ENCODE measurements at regions not wholly inside any gene's neighbourhood (a gene's known extent, or its start where the extent isn't known, plus 50 kb on each side); places are given as distances from the start of the nearest gene placed in this dataset.

DNA sequence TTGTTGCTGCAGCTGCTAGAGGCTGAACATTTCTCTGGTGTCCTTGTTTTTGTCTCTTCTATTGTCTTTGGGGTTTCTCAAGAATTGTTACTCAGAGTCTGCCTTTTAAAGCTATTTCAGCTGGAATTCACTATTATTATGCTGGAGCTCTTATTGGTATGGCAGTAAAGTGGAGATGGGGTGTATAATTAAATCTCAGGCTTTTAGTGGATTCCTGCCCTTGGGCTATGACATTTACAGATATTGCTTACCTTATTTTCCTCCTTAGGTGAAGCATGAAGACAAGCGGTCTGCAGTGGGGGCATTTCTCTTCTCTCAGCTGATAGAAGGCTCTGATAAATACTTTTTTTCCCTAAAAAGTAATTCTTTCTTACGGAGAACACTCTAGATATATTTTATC, 1656.6 kb upstream of the IGFBP7 start:
- no peaks in the 10 kb centered on the region for H3K27me3 ChIP-seq (ENCODE audit: low read depth, low read length)
- no peaks in the 10 kb centered on the region for H3K4me1 ChIP-seq (ENCODE audit: control insufficient read depth in 1 of 2, insufficient read depth in 2 of 2, low read length in 2 of 2)
- no peaks in the 10 kb centered on the region for H3K36me3 ChIP-seq (ENCODE audit: control insufficient read depth in 1 of 2, insufficient read depth in 2 of 2, low read length in 2 of 2)
- H3K9me3 ChIP-seq (ENCODE audit: control insufficient read depth in 1 of 2, low read length in 2 of 2), result peaks cover 0 to 3% of the 10 kb centered on the region in 2 donors
- H3K27ac ChIP-seq (ENCODE audit: low read length), result no peak overlapping the region
- H3K4me3 ChIP-seq (ENCODE audit: low read depth in 1 of 2, low read length in 2 of 2), result no peak overlapping the region

DNA sequence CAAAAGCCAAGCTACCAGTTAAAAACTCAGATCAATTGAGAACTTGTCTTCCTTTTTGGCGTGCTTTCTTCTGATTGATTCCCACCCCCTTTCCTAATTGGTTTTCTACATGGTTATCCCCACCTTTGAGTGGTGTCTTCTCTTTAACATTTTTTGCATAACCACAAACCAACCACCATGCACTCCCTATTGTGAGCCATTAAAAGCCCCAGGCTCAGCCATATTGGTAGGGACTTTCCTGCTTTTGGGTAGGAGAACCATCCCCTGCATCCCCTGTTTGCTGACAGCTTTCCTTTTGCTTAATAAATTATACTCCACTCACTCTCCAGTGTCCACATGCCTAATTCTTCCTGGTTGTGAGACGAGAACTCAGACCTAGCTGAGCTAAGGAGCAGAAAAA, 1651.4 kb upstream of the IGFBP7 start:
- H3K27ac ChIP-seq (ENCODE audit: low read length), result no peak overlapping the region
- no peaks in the 10 kb centered on the region for H3K4me1 ChIP-seq (ENCODE audit: control insufficient read depth in 1 of 2, insufficient read depth in 2 of 2, low read length in 2 of 2)
- H3K36me3 ChIP-seq (ENCODE audit: control insufficient read depth in 1 of 2, insufficient read depth in 2 of 2, low read length in 2 of 2), result no peaks in the 10 kb centered on the region
- H3K9me3 ChIP-seq (ENCODE audit: control insufficient read depth in 1 of 2, low read length in 2 of 2), result no peaks in the 10 kb centered on the region
- no peaks in the 10 kb centered on the region for H3K27me3 ChIP-seq (ENCODE audit: low read depth, low read length)
- no peak overlapping the region for H3K4me3 ChIP-seq (ENCODE audit: low read depth in 1 of 2, low read length in 2 of 2)

DNA sequence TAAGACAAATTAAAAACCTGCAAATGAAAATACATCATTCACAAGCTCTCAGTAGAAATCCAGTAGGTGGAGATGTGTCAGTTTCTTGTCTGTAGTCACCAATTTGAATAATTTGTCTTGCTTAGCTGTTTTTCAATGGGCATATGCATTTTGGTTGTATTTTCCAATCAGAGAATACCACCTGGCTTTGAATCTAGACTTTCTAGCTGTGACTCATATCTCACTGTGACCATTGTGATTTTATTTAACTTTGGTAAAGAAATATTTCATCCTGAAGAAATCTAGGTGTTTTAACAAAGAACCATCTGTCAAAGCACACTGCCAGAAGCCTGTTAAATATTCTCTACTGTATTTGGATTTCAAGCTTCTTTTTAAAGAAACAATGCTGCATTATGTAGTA, 1650.6 kb upstream of the IGFBP7 start:
- H3K4me3 ChIP-seq (ENCODE audit: low read depth in 1 of 2, low read length in 2 of 2), result no peak overlapping the region
- no peaks in the 10 kb centered on the region for H3K9me3 ChIP-seq (ENCODE audit: control insufficient read depth in 1 of 2, low read length in 2 of 2)
- no peaks in the 10 kb centered on the region for H3K36me3 ChIP-seq (ENCODE audit: control insufficient read depth in 1 of 2, insufficient read depth in 2 of 2, low read length in 2 of 2)
- H3K27ac ChIP-seq (ENCODE audit: low read length), result no peak overlapping the region
- no peaks in the 10 kb centered on the region for H3K27me3 ChIP-seq (ENCODE audit: low read depth, low read length)
- no peaks in the 10 kb centered on the region for H3K4me1 ChIP-seq (ENCODE audit: control insufficient read depth in 1 of 2, insufficient read depth in 2 of 2, low read length in 2 of 2)

DNA sequence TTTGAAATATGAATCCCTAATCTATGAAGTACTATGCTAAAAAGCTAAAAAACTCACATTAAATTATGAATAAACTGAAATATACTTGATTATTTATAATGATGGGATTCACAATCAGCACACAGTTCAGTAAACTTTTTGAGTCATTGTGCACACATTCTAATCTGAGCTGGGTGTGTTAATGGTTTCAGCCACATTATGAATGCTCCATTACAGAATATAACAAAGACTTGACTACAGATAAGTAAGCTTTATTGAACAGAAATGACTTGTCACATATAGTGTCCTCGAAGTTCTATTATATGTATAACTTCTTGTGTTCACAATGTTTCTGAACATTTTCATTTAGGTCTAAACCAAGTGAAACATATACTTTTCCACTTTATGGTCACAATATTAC, 1649.9 kb upstream of the IGFBP7 start:
- H3K36me3 ChIP-seq (ENCODE audit: control insufficient read depth in 1 of 2, insufficient read depth in 2 of 2, low read length in 2 of 2), result no peaks in the 10 kb centered on the region
- no peak overlapping the region for H3K4me3 ChIP-seq (ENCODE audit: low read depth in 1 of 2, low read length in 2 of 2)
- no peaks in the 10 kb centered on the region for H3K4me1 ChIP-seq (ENCODE audit: control insufficient read depth in 1 of 2, insufficient read depth in 2 of 2, low read length in 2 of 2)
- no peaks in the 10 kb centered on the region for H3K27me3 ChIP-seq (ENCODE audit: low read depth, low read length)
- H3K27ac ChIP-seq (ENCODE audit: low read length), result no peak overlapping the region
- H3K9me3 ChIP-seq (ENCODE audit: control insufficient read depth in 1 of 2, low read length in 2 of 2), result no peaks in the 10 kb centered on the region

DNA sequence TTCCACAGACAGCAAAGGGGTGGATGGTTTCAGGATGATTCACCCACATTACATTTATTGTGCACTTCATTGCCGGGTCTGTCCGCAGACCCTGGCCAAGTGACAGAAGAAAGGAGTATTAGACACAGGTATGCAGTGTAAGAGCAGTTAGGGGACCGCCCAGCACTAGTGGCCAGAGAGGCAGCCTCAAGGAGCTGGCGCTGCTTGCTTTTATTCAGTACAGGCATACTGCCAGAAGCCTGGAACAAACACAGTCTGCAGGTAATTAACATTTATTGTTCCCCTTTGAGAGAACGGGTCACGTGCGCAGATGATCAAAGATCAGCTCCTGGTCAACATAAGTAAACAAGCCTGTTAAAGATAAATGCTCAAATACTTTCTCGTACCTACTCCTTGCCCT, 1639.0 kb upstream of the IGFBP7 start:
- Histone ChIP-seq H3K4me1 (ENCODE audit: control insufficient read depth in 1 of 2, insufficient read depth in 2 of 2, low read length in 2 of 2) (no peaks in the 10 kb centered on the region), H3K4me3 (ENCODE audit: low read depth in 1 of 2, low read length in 2 of 2) (no peak overlapping the region), H3K36me3 (ENCODE audit: control insufficient read depth in 1 of 2, insufficient read depth in 2 of 2, low read length in 2 of 2) (no peaks in the 10 kb centered on the region), H3K27me3 (ENCODE audit: low read depth, low read length) (no peaks in the 10 kb centered on the region), H3K27ac (ENCODE audit: low read length) (no peak overlapping the region), H3K9me3 (ENCODE audit: control insufficient read depth in 1 of 2, low read length in 2 of 2) (no peaks in the 10 kb centered on the region)

DNA sequence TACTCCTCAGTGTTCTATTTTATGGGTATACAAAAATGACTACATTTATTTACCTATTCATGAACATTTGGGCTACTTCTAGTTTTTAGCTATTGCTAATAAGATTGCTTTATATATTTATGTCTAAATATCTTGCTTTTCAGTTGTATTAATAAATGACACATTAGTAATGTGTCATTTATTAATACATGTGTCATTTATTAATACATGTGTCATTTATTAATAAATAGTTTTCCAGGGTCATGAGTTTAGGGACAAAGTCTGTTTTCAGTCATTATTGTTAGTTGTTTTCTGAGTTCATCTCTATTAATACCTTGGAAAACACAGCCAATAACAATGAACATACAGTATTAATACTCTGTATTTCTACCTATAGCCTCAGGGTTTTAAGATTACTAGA, 1630.7 kb upstream of the IGFBP7 start:
- H3K4me3 ChIP-seq (ENCODE audit: low read depth in 1 of 2, low read length in 2 of 2), result no peak overlapping the region
- no peaks in the 10 kb centered on the region for H3K27me3 ChIP-seq (ENCODE audit: low read depth, low read length)
- H3K27ac ChIP-seq (ENCODE audit: low read length), result no peak overlapping the region
- H3K4me1 ChIP-seq (ENCODE audit: control insufficient read depth in 1 of 2, insufficient read depth in 2 of 2, low read length in 2 of 2), result no peaks in the 10 kb centered on the region
- no peaks in the 10 kb centered on the region for H3K36me3 ChIP-seq (ENCODE audit: control insufficient read depth in 1 of 2, insufficient read depth in 2 of 2, low read length in 2 of 2)
- no peaks in the 10 kb centered on the region for H3K9me3 ChIP-seq (ENCODE audit: control insufficient read depth in 1 of 2, low read length in 2 of 2)

DNA sequence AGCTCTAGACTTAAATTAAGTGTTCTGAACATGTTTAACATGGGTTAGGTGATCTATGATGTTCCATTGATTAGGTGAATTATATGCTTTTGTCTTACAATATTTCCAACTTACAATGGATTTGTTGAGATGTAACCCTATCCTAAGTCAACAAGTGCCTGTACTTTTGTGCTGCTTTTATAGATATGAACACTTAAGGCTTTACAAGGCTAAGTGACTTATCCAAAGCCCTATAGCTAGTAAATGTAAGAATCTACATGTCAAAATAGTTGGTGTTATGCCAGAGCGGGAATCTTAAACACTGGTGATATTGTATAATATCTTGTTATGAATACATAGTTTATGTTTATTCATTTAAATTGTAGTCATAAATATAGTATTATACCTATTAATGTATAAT, 1629.1 kb upstream of the IGFBP7 start:
- H3K27ac ChIP-seq (ENCODE audit: low read length), result no peak overlapping the region
- no peaks in the 10 kb centered on the region for H3K36me3 ChIP-seq (ENCODE audit: control insufficient read depth in 1 of 2, insufficient read depth in 2 of 2, low read length in 2 of 2)
- H3K9me3 ChIP-seq (ENCODE audit: control insufficient read depth in 1 of 2, low read length in 2 of 2), result no peaks in the 10 kb centered on the region
- no peaks in the 10 kb centered on the region for H3K27me3 ChIP-seq (ENCODE audit: low read depth, low read length)
- H3K4me1 ChIP-seq (ENCODE audit: control insufficient read depth in 1 of 2, insufficient read depth in 2 of 2, low read length in 2 of 2), result no peaks in the 10 kb centered on the region
- H3K4me3 ChIP-seq (ENCODE audit: low read depth in 1 of 2, low read length in 2 of 2), result no peak overlapping the region

DNA sequence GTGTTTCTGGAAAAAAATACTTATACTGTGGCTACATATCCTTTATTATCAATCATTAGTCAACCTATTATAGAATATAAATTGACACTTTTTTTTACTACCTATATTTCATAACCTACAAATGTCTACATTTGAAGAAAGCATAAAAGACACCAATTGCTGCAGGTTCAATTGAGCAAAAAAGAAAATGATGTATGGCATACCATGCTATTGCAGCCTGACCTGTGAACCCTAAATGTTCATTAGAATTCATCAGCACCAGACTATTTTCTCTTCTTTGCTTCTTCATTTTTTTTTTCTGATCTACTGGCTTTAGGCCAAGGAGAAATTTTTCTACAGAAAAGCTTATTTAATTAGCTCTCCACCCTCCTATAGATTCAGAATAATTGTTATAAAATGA, 1628.2 kb upstream of the IGFBP7 start:
- H3K4me1 ChIP-seq (ENCODE audit: control insufficient read depth in 1 of 2, insufficient read depth in 2 of 2, low read length in 2 of 2), result no peaks in the 10 kb centered on the region
- no peak overlapping the region for H3K27ac ChIP-seq (ENCODE audit: low read length)
- H3K27me3 ChIP-seq (ENCODE audit: low read depth, low read length), result no peaks in the 10 kb centered on the region
- no peaks in the 10 kb centered on the region for H3K36me3 ChIP-seq (ENCODE audit: control insufficient read depth in 1 of 2, insufficient read depth in 2 of 2, low read length in 2 of 2)
- no peak overlapping the region for H3K4me3 ChIP-seq (ENCODE audit: low read depth in 1 of 2, low read length in 2 of 2)
- no peaks in the 10 kb centered on the region for H3K9me3 ChIP-seq (ENCODE audit: control insufficient read depth in 1 of 2, low read length in 2 of 2)

DNA sequence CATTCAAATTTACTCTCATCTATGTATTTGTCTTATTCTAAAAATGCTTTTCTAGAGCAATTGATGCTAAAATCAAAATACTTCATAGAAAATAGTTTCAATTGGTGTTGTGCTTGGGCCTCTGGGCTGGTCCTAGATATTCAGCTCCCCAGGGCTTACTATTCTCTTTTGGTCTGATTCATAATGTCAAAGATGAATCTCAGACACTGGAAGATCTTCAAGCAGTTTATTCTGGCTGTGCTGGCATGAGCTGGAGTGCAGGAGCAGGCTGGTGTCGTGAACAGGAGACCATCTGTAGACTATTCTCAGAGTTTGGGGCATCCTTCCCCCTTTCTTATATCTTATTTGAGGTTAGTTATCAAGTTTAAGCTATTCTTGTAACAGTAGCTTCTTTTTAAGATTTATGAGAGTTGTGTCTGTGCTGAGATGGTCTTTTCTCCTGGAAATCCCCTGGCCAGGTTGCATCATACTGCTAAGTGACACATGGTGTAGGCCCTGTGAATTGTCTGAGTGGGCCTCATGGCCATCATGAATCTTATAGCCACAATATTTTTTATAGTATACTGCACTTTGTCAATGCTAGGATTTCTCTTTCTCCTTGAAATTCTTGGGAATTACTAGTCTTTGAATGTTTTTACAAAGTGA, 1624.0 kb upstream of the IGFBP7 start:
- Histone ChIP-seq H3K4me1 (ENCODE audit: control insufficient read depth in 1 of 2, insufficient read depth in 2 of 2, low read length in 2 of 2) (no peaks in the 10 kb centered on the region), H3K9me3 (ENCODE audit: control insufficient read depth in 1 of 2, low read length in 2 of 2) (no peaks in the 10 kb centered on the region), H3K27me3 (ENCODE audit: low read depth, low read length) (no peaks in the 10 kb centered on the region), H3K4me3 (ENCODE audit: low read depth in 1 of 2, low read length in 2 of 2) (no peak overlapping the region), H3K27ac (ENCODE audit: low read length) (no peak overlapping the region), H3K36me3 (ENCODE audit: control insufficient read depth in 1 of 2, insufficient read depth in 2 of 2, low read length in 2 of 2) (no peaks in the 10 kb centered on the region)

DNA sequence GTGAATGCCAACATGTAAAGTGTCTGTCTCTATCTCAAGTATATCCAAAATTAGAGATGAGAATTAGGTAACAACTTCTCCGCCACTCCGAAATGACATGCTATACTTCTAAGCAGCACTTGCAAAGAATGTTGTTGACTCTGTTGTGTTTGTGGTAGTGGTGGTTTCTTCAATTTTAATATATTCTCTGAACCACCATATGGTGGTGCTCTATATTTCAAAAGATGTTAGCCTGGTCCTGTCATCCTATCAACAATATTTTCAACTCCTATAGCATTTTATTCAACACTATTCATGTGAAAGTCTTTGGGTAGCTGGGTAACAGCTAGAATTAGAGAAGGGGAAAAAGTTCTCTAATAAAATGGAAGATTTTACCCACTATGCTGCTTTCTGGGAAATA, 1622.8 kb upstream of the IGFBP7 start:
- no peaks in the 10 kb centered on the region for H3K4me1 ChIP-seq (ENCODE audit: control insufficient read depth in 1 of 2, insufficient read depth in 2 of 2, low read length in 2 of 2)
- no peak overlapping the region for H3K27ac ChIP-seq (ENCODE audit: low read length)
- H3K9me3 ChIP-seq (ENCODE audit: control insufficient read depth in 1 of 2, low read length in 2 of 2), result no peaks in the 10 kb centered on the region
- H3K27me3 ChIP-seq (ENCODE audit: low read depth, low read length), result no peaks in the 10 kb centered on the region
- H3K36me3 ChIP-seq (ENCODE audit: control insufficient read depth in 1 of 2, insufficient read depth in 2 of 2, low read length in 2 of 2), result no peaks in the 10 kb centered on the region
- H3K4me3 ChIP-seq (ENCODE audit: low read depth in 1 of 2, low read length in 2 of 2), result no peak overlapping the region

DNA sequence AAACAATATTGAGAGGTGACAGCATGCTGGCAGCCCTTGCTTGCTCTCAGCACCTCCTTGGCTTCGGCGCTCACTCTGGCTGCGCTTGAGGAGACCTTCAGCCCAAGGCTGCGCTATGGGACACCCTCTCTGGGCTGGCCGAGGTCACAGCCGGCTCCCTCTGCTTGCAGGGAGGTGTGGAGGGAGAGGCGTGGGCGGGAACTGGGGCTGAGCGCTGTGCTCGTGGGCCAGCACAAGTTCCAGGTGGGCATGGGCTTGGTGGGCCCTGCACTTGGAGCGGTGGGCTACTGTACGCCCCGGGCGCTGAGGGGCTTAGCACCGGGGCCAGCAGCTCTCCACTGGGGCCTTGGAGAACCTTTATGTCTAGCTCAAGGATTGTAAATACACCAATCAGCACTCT, 1613.8 kb upstream of the IGFBP7 start:
- Histone ChIP-seq H3K4me3 (ENCODE audit: low read depth in 1 of 2, low read length in 2 of 2) (no peak overlapping the region), H3K36me3 (ENCODE audit: control insufficient read depth in 1 of 2, insufficient read depth in 2 of 2, low read length in 2 of 2) (no peaks in the 10 kb centered on the region), H3K4me1 (ENCODE audit: control insufficient read depth in 1 of 2, insufficient read depth in 2 of 2, low read length in 2 of 2) (no peaks in the 10 kb centered on the region), H3K27me3 (ENCODE audit: low read depth, low read length) (no peaks in the 10 kb centered on the region), H3K27ac (ENCODE audit: low read length) (no peak overlapping the region), H3K9me3 (ENCODE audit: control insufficient read depth in 1 of 2, low read length in 2 of 2) (no peaks in the 10 kb centered on the region)

DNA sequence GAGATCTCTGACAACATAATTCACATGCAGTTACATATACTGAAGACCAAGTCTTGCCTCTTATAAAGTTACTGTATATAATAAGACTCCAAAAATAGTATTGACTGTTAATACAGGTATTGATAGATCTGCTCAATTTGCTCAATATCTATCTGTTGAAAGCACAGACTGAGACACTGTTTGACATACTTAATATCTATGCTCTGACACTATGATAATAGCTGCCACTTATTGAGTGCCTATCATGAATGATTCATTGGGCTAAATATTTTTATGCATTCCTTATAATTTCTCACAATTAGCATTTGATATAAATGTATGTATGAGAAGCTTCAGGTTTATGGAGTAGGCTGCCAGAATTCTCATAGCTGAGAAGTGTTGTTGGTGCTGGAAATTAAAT, 1600.9 kb upstream of the IGFBP7 start:
- Histone ChIP-seq H3K4me3 (ENCODE audit: low read depth in 1 of 2, low read length in 2 of 2) (no peak overlapping the region), H3K9me3 (ENCODE audit: control insufficient read depth in 1 of 2, low read length in 2 of 2) (peaks cover 0 to 4% of the 10 kb centered on the region in 2 donors), H3K27ac (ENCODE audit: low read length) (no peak overlapping the region), H3K27me3 (ENCODE audit: low read depth, low read length) (no peaks in the 10 kb centered on the region), H3K36me3 (ENCODE audit: control insufficient read depth in 1 of 2, insufficient read depth in 2 of 2, low read length in 2 of 2) (no peaks in the 10 kb centered on the region), H3K4me1 (ENCODE audit: control insufficient read depth in 1 of 2, insufficient read depth in 2 of 2, low read length in 2 of 2) (no peaks in the 10 kb centered on the region)
